ENCODE measurements at regions not wholly inside any gene's neighbourhood (a gene's known extent, or its start where the extent isn't known, plus 50 kb on each side); places are given as distances from the start of the nearest gene placed in this dataset.

- Histone ChIP-seq H3K27ac (ENCODE audit: extremely low read depth, low read depth, low read length) (no peak overlapping the region), H3K4me1 (ENCODE audit: control insufficient read depth, insufficient read depth, low read length) (no peaks in the 10 kb centered on the region), H3K4me3 (ENCODE audit: low read depth, low read length) (no peak overlapping the region), H3K9me3 (ENCODE audit: control insufficient read depth, insufficient read depth, low read depth, low read length) (no peaks in the 10 kb centered on the region), H3K36me3 (ENCODE audit: control insufficient read depth in 2 of 2, insufficient read depth in 1 of 2, low read length in 2 of 2) (no peaks in the 10 kb centered on the region)
- no peak for TF ChIP-seq ZNF341 (tag by site-specific recombination; IDR thresholded peaks at IDR 0.05; ENCODE audit: low read depth)
- TF ChIP-seq ZNF433 (tag by site-specific recombination; IDR thresholded peaks at IDR 0.05; ENCODE audit: low read depth), result no peak
- no peak for TF ChIP-seq ZNF670 (tag by site-specific recombination; IDR thresholded peaks at IDR 0.05; ENCODE audit: low read depth)
- no peak for TF ChIP-seq ZFP3 (tag by site-specific recombination; IDR thresholded peaks at IDR 0.05; ENCODE audit: low read depth)
- no peak for TF ChIP-seq REPIN1 (tag by site-specific recombination; IDR thresholded peaks at IDR 0.05; ENCODE audit: low read depth)
- TF ChIP-seq HIC1 (tag by site-specific recombination; IDR thresholded peaks at IDR 0.05), result no peak
- TF ChIP-seq ZNF362 (tag by site-specific recombination; IDR thresholded peaks at IDR 0.05), result no peak
- TF ChIP-seq ZNF416 (tag by site-specific recombination; IDR thresholded peaks at IDR 0.05), result no peak
- TF ChIP-seq ZNF529 (tag by site-specific recombination; IDR thresholded peaks at IDR 0.05; ENCODE audit: insufficient replicate concordance), result no peak
- no peak for TF ChIP-seq ZNF239 (tag by site-specific recombination; IDR thresholded peaks at IDR 0.05)
- TF ChIP-seq ZNF114 (tag by site-specific recombination; IDR thresholded peaks at IDR 0.05), result no peak
- TF ChIP-seq REST (tag by site-specific recombination; IDR thresholded peaks at IDR 0.05), result no peak
- TF ChIP-seq ZBTB21 (tag by site-specific recombination; IDR thresholded peaks at IDR 0.05), result no peak
- no peak for TF ChIP-seq ZNF791 (tag by site-specific recombination; IDR thresholded peaks at IDR 0.05)
- TF ChIP-seq ZNF664 (tag by site-specific recombination; IDR thresholded peaks at IDR 0.05), result no peak
- no peak for TF ChIP-seq MEIS1 (CRISPR knock-in tag; IDR thresholded peaks at IDR 0.05; ENCODE audit: borderline replicate concordance)
- CTCF ChIA-PET, result no interaction called here
- POLR2A ChIA-PET, result no interaction called here
Measured at GRCh38 chr22:48417225-48418070, 1410.2 kb downstream of the BRD1 start.

GRCh38 chr22:48416396-48417224 lies 1411.1 kb downstream of the BRD1 start:
- CTCF ChIA-PET, result no interaction called here
- Histone ChIP-seq H3K4me1 (ENCODE audit: control insufficient read depth, insufficient read depth, low read length) (no peaks in the 10 kb centered on the region), H3K36me3 (ENCODE audit: control insufficient read depth in 2 of 2, insufficient read depth in 1 of 2, low read length in 2 of 2) (no peaks in the 10 kb centered on the region), H3K9me3 (ENCODE audit: control insufficient read depth, insufficient read depth, low read depth, low read length) (no peaks in the 10 kb centered on the region), H3K27ac (ENCODE audit: extremely low read depth, low read depth, low read length) (no peak overlapping the region), H3K4me3 (ENCODE audit: low read depth, low read length) (no peak overlapping the region)
- POLR2A ChIA-PET, result no interaction called here
- TF ChIP-seq KLF17 (tag by site-specific recombination; IDR thresholded peaks at IDR 0.05) (no peak), GLI2 (tag by site-specific recombination; IDR thresholded peaks at IDR 0.05; ENCODE audit: borderline replicate concordance, low read depth) (no peak), ZNF76 (tag by site-specific recombination; IDR thresholded peaks at IDR 0.05; ENCODE audit: borderline replicate concordance, low read depth) (no peak), ZNF354C (tag by site-specific recombination; IDR thresholded peaks at IDR 0.05; ENCODE audit: borderline replicate concordance, low read depth) (no peak), REPIN1 (tag by site-specific recombination; IDR thresholded peaks at IDR 0.05; ENCODE audit: low read depth) (no peak), SCRT1 (tag by site-specific recombination; IDR thresholded peaks at IDR 0.05; ENCODE audit: borderline replicate concordance) (no peak), FEZF1 (tag by site-specific recombination; IDR thresholded peaks at IDR 0.05) (no peak), ZBTB17 (tag by site-specific recombination; IDR thresholded peaks at IDR 0.05) (no peak), ZNF514 (tag by site-specific recombination; IDR thresholded peaks at IDR 0.05) (no peak), ZNF174 (tag by site-specific recombination; IDR thresholded peaks at IDR 0.05) (no peak), ZNF366 (tag by site-specific recombination; conservative IDR thresholded peaks at IDR 0.05) (no peak)
